Adrenal gland (tissue), 9 donors: ENCODE measurements at regions not wholly inside any gene's neighbourhood (a gene's known extent, or its start where the extent isn't known, plus 50 kb on each side); places are given as distances from the start of the nearest gene placed in this dataset.

Experiments used
- DNase-seq, 7 donors: peaks; one replicate each; pipeline ENCODE4 v3.0.0-alpha.2; 2019 to 2020
- H3K27ac ChIP-seq, 5 donors: fragments of 200-600 bp; sonication (generic) in 4 of 5; 1 replicate in 3 of 5; 2 replicates in 2 of 5; pipeline versions ENCODE4 v1.5.1 to v1.8.0; 2016 to 2020; ENCODE audit warnings: mild to moderate bottlenecking in 1 of 5
- H3K27me3 ChIP-seq: fragments of 200-600 bp; 2 replicates; pipeline ENCODE4 v1.8.0; 2021
- H3K36me3 ChIP-seq, 2 donors: fragments of 200-600 bp; replicated peaks in 1 of 2; 1 replicate in 1 of 2; 2 replicates in 1 of 2; pipeline versions ENCODE4 v1.5.1 to v1.8.0; 2018 to 2022
- H3K4me1 ChIP-seq, 2 donors: fragments of 200-600 bp; replicated peaks in 1 of 2; 1 replicate in 1 of 2; 2 replicates in 1 of 2; pipeline versions ENCODE4 v1.5.1 to v1.8.0; 2018 to 2021
- H3K4me3 ChIP-seq, 4 donors: fragments of 200-600 bp; sonication (generic) in 3 of 4; one replicate each; pipeline ENCODE4 v1.5.1; 2016 to 2018
- H3K9me3 ChIP-seq, 3 donors: fragments of 200-600 bp; sonication (generic) in 1 of 3; replicated peaks in 1 of 3; 1 replicate in 2 of 3; 2 replicates in 1 of 3; pipeline versions ENCODE4 v1.5.1 to v1.8.0; 2016 to 2021
- CTCF ChIP-seq, 6 experiments: fragments of 450-650 bp in 4 of 6; fragments of 200-600 bp in 2 of 6; sonication (generic) in 1 of 6; IDR thresholded peaks; 1 replicate in 5 of 6; 2 replicates in 1 of 6; pipeline versions ENCODE4 v1.5.1 to v1.8.0; 2016 to 2021; ENCODE audit warnings: antibody characterized with exemption in 6 of 6, mild to moderate bottlenecking in 2 of 6, moderate library complexity in 1 of 6
- POLR2A ChIP-seq, 2 donors: fragments of 450-650 bp; IDR thresholded peaks; one replicate each; pipeline ENCODE4 v1.6.1; 2017; ENCODE audit warnings: antibody characterized with exemption in 2 of 2, mild to moderate bottlenecking in 2 of 2, moderate library complexity in 1 of 2
- WGBS, 4 donors: extraction: QIAGEN DNeasy Blood & Tissue Kit in 2 of 4; methylation state at CpG; one replicate each; pipeline versions ENCODE4 v1.1.5 to v1.1.7; 2013 to 2017; 5-methylcytosine and 5-hydroxymethylcytosine counted together
- intact Hi-C, 2 donors: fragments of 100-400 bp; cut with DNase I; formaldehyde crosslinking; loops; one replicate each; pipeline versions ENCODE4 v1.14.1 to v1.15.0; 2022 to 2023
- donor health status: healthy with polysubstance abuse.
- donor health status: Bipolar disorder and iron deficiency.
- donor health status: DM: yes; HTN: yes; CAD: no.
- donor health status: DM: no; HTN: no; CAD: no.
- donor health status: DM: no; HTN: no; CAD: no.

GRCh38 chr5:89071941-89072331 lies 189.0 kb upstream of the MEF2C start:
- no peaks in the 10 kb centered on the region for H3K9me3 ChIP-seq
- no peak overlapping the region for H3K27ac ChIP-seq
- no peak for DNase-seq
- TF ChIP-seq CTCF (IDR thresholded peaks at IDR 0.05), result no peak
- H3K36me3 ChIP-seq, result no peaks in the 10 kb centered on the region
- intact Hi-C loops, result no loop called here
- H3K4me1 ChIP-seq, result no peaks in the 10 kb centered on the region
- 93 to 98% (median 95%) methylated on average over 1 of the region's 1 CpG for WGBS, 4 donors
- H3K27me3 ChIP-seq, result no peaks in the 10 kb centered on the region
- H3K4me3 ChIP-seq, result no peak overlapping the region

- Histone ChIP-seq H3K27me3 (no peaks in the 10 kb centered on the region), H3K4me1 (no peaks in the 10 kb centered on the region), H3K4me3 (no peak overlapping the region), H3K27ac (no peak overlapping the region), H3K36me3 (no peaks in the 10 kb centered on the region), H3K9me3 (no peaks in the 10 kb centered on the region)
- WGBS, 4 donors, result 89 to 93% (median 90%) methylated on average over 4 of the region's 4 CpGs
- TF ChIP-seq POLR2A (IDR thresholded peaks at IDR 0.05) (no peak), CTCF (IDR thresholded peaks at IDR 0.05) (no peak)
- intact Hi-C loops, result no loop called here
- no peak for DNase-seq
Measured at GRCh38 chr5:89071101-89071940, 188.3 kb upstream of the MEF2C start.

GRCh38 chr5:89069591-89069990 lies 186.6 kb upstream of the MEF2C start:
- H3K27me3 ChIP-seq, result no peaks in the 10 kb centered on the region
- no peaks in the 10 kb centered on the region for H3K36me3 ChIP-seq
- no peak for DNase-seq
- intact Hi-C loops, result no loop called here
- H3K4me1 ChIP-seq, result no peaks in the 10 kb centered on the region
- TF ChIP-seq CTCF (IDR thresholded peaks at IDR 0.05), result no peak
- TF ChIP-seq POLR2A (IDR thresholded peaks at IDR 0.05), result no peak
- 64 to 82% (median 77%) methylated on average over 2 of the region's 2 CpGs for WGBS, 4 donors
- H3K4me3 ChIP-seq, result no peak overlapping the region
- no peak overlapping the region for H3K27ac ChIP-seq
- H3K9me3 ChIP-seq, result no peaks in the 10 kb centered on the region

- 96 to 100% (median 99%) methylated on average over 3 of the region's 3 CpGs for WGBS, 4 donors
- no peak overlapping the region for H3K4me3 ChIP-seq
- no peak for TF ChIP-seq POLR2A (IDR thresholded peaks at IDR 0.05)
- no peak for TF ChIP-seq CTCF (IDR thresholded peaks at IDR 0.05)
- no peak for DNase-seq
- no peaks in the 10 kb centered on the region for H3K9me3 ChIP-seq
- H3K27me3 ChIP-seq, result no peaks in the 10 kb centered on the region
- no peaks in the 10 kb centered on the region for H3K4me1 ChIP-seq
- H3K27ac ChIP-seq, result no peak overlapping the region
- intact Hi-C loops, result no loop called here
- no peaks in the 10 kb centered on the region for H3K36me3 ChIP-seq
Measured at GRCh38 chr5:89067362-89067761, 184.4 kb upstream of the MEF2C start.
